Suprapubic skin (tissue), 4 donors: ENCODE measurements at regions not wholly inside any gene's neighbourhood (a gene's known extent, or its start where the extent isn't known, plus 50 kb on each side); places are given as distances from the start of the nearest gene placed in this dataset.

Source experiments
- DNase-seq, 2 donors: peaks; one replicate each; pipeline ENCODE4 v3.0.0-alpha.2; 2019; ENCODE audit warnings: low spot score in 2 of 2
- H3K27ac ChIP-seq: fragments of 200-600 bp; sonication (generic); one replicate; pipeline ENCODE4 v1.5.1; 2019
- H3K27me3 ChIP-seq: fragments of 200-600 bp; sonication (generic); one replicate; pipeline ENCODE4 v1.5.1; 2019
- H3K36me3 ChIP-seq: fragments of 200-600 bp; sonication (generic); one replicate; pipeline ENCODE4 v1.5.1; 2019
- H3K4me1 ChIP-seq: fragments of 200-600 bp; sonication (generic); one replicate; pipeline ENCODE4 v1.5.1; 2019
- H3K4me3 ChIP-seq: fragments of 200-600 bp; sonication (generic); one replicate; pipeline ENCODE4 v1.5.1; 2019; ENCODE audit warnings: mild to moderate bottlenecking
- H3K9me3 ChIP-seq: fragments of 200-600 bp; sonication (generic); one replicate; pipeline ENCODE4 v1.5.1; 2019
- EP300 ChIP-seq: sonication (generic); formaldehyde crosslinking; IDR thresholded peaks from one replicate; pipeline ENCODE4 v1.6.1; 2017; ENCODE audit warnings: antibody characterized with exemption
- POLR2A ChIP-seq, 2 donors: fragments of 450-650 bp; IDR thresholded peaks; one replicate each; pipeline ENCODE4 v1.6.1; 2017; ENCODE audit warnings: antibody characterized with exemption in 2 of 2, mild to moderate bottlenecking in 2 of 2, moderate library complexity in 2 of 2
- POLR2AphosphoS5 ChIP-seq, 3 donors: sonication (generic); formaldehyde crosslinking; IDR thresholded peaks; one replicate each; pipeline ENCODE4 v1.6.1; 2017; ENCODE audit warnings: antibody characterized with exemption in 3 of 3
- WGBS: methylation state at CpG from one replicate; pipeline ENCODE4 v1.1.5; 2018; 5-methylcytosine and 5-hydroxymethylcytosine counted together
- TF ChIP-seq, protein P1 (sequence below), 2 donors: fragments of 200-600 bp in 1 of 2; fragments of 450-650 bp in 1 of 2; sonication (generic) in 1 of 2; IDR thresholded peaks; one replicate each; pipeline ENCODE4 v1.5.1; 2016 to 2019; ENCODE audit warnings: antibody characterized with exemption in 2 of 2, mild to moderate bottlenecking in 1 of 2, moderate library complexity in 1 of 2

DNA sequence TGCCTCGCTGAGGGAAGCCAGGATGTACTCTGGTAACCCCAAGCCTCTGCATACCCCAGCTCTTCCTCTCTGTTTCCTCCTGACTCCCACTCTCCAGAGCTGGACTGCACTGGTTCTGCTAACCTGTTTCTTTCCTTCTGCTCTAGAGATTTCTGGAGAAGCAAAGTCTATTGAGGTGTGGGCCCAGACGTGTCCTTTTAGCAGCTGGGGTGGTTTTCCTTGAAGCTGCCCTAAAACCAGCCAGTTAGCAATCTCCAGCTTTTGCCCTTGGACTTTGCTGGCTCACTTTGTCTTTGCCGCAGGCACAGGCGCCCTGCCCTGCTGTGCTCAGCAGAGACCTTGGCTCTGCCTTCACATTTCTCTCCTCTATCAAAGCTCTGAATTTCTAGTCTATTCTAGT is 171.8 kb upstream of the IVNS1ABP start:
- peaks cover 25% of the 10 kb centered on the region for H3K4me1 ChIP-seq
- H3K4me3 ChIP-seq, result no peak overlapping the region
- H3K36me3 ChIP-seq, result no peaks in the 10 kb centered on the region
- H3K9me3 ChIP-seq, result no peaks in the 10 kb centered on the region
- H3K27me3 ChIP-seq, result no peaks in the 10 kb centered on the region
- peak overlapping the region; percentile 69 for H3K27ac ChIP-seq
- WGBS, result 29% methylated on average over 4 of the region's 4 CpGs
- TF ChIP-seq POLR2AphosphoS5 (IDR thresholded peaks at IDR 0.05) (no peak), POLR2A (IDR thresholded peaks at IDR 0.05) (no peak), EP300 (no peak)
- TF ChIP-seq, protein P1, sequence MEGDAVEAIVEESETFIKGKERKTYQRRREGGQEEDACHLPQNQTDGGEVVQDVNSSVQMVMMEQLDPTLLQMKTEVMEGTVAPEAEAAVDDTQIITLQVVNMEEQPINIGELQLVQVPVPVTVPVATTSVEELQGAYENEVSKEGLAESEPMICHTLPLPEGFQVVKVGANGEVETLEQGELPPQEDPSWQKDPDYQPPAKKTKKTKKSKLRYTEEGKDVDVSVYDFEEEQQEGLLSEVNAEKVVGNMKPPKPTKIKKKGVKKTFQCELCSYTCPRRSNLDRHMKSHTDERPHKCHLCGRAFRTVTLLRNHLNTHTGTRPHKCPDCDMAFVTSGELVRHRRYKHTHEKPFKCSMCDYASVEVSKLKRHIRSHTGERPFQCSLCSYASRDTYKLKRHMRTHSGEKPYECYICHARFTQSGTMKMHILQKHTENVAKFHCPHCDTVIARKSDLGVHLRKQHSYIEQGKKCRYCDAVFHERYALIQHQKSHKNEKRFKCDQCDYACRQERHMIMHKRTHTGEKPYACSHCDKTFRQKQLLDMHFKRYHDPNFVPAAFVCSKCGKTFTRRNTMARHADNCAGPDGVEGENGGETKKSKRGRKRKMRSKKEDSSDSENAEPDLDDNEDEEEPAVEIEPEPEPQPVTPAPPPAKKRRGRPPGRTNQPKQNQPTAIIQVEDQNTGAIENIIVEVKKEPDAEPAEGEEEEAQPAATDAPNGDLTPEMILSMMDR (IDR thresholded peaks at IDR 0.05), result no peak
- no peak for DNase-seq

DNA sequence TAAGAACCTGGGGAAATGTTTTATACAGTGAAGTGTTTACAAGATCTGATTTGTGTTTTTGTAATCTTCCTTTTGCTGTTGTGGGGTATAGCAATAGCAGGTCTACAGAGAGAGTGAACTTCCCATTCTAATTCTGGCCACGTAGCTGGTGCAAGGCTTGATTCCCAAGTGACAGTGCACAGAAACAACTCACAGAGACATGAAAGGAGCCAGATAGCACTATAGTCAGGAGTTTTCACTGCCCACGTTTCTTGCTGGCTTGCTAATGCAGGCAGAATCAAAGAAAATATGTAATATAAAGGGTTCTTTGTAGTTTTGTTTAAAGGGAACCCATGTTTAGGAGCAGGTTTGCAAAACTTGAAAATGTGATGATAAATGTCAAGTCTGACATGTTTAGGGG is 170.9 kb upstream of the IVNS1ABP start:
- TF ChIP-seq POLR2A (IDR thresholded peaks at IDR 0.05) (no peak), EP300 (no peak), POLR2AphosphoS5 (IDR thresholded peaks at IDR 0.05) (no peak)
- TF ChIP-seq, protein P1 (IDR thresholded peaks at IDR 0.05), result no peak
- H3K27ac ChIP-seq, result peak overlapping the region; percentile 69
- WGBS, result 46% methylated on average over 2 of the region's 2 CpGs

DNA sequence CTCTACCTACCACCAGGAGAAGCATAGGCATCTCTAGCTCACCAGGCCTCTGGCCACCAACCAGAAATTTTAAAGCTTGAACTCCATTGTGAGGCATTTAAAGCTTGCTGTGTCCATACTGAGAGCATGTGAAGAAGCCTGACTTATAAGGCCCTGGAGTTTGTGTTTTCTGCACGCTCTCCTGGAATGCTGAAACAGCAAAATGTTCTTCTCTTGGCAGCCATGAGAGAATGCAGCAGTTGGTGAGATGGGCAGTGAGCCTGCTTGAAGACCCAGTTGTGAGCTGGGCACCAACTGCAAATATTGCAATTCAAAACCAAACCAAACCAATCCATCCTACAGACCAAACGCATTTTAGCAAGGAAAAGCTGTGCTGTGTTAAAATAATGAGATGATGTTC is 170.0 kb upstream of the IVNS1ABP start:
- Histone ChIP-seq H3K9me3 (no peaks in the 10 kb centered on the region), H3K36me3 (no peaks in the 10 kb centered on the region), H3K27ac (no peak overlapping the region), H3K4me1 (peaks cover 28% of the 10 kb centered on the region), H3K27me3 (no peaks in the 10 kb centered on the region), H3K4me3 (no peak overlapping the region)
- TF ChIP-seq EP300, result no peak
- no peak for TF ChIP-seq POLR2A (IDR thresholded peaks at IDR 0.05)
- TF ChIP-seq, protein P1 (IDR thresholded peaks at IDR 0.05), result no peak
- TF ChIP-seq POLR2AphosphoS5 (IDR thresholded peaks at IDR 0.05), result no peak
- 81% methylated on average over 2 of the region's 2 CpGs for WGBS
- DNase-seq, result no peak

More for the DNA sequence above, 170.9 kb upstream of the IVNS1ABP start:
- DNase-seq, result no peak
- Histone ChIP-seq H3K4me3 (no peak overlapping the region), H3K36me3 (no peaks in the 10 kb centered on the region), H3K27me3 (no peaks in the 10 kb centered on the region), H3K4me1 (peaks cover 28% of the 10 kb centered on the region), H3K9me3 (no peaks in the 10 kb centered on the region)

DNA sequence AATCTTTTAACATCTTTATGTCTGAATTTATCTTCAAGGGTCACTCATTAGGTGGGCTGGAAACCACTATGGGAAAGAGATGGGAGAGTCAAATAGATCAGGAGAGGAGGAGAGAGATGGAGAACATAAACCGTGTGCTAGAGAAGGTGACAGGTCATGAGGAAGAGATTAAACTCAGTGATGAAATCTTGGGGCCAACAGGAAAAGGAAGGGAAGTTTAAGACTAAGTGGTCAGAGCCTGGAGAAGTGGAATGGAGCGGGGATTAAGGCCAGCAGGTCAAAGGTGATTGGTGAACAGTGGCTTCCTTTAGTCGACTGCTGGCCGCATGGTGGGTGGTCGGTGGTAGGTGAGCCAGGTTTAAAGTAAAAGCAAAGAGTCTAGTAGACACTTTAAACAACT is 169.3 kb upstream of the IVNS1ABP start:
- H3K4me3 ChIP-seq, result no peak overlapping the region
- no peaks in the 10 kb centered on the region for H3K36me3 ChIP-seq
- no peaks in the 10 kb centered on the region for H3K9me3 ChIP-seq
- DNase-seq, result no peak
- TF ChIP-seq POLR2AphosphoS5 (IDR thresholded peaks at IDR 0.05) (no peak), POLR2A (IDR thresholded peaks at IDR 0.05) (no peak), EP300 (no peak)
- TF ChIP-seq, protein P1 (IDR thresholded peaks at IDR 0.05), result no peak
- 70% methylated on average over 5 of the region's 5 CpGs for WGBS
- no peaks in the 10 kb centered on the region for H3K27me3 ChIP-seq
- peaks cover 28% of the 10 kb centered on the region for H3K4me1 ChIP-seq
- no peak overlapping the region for H3K27ac ChIP-seq

DNA sequence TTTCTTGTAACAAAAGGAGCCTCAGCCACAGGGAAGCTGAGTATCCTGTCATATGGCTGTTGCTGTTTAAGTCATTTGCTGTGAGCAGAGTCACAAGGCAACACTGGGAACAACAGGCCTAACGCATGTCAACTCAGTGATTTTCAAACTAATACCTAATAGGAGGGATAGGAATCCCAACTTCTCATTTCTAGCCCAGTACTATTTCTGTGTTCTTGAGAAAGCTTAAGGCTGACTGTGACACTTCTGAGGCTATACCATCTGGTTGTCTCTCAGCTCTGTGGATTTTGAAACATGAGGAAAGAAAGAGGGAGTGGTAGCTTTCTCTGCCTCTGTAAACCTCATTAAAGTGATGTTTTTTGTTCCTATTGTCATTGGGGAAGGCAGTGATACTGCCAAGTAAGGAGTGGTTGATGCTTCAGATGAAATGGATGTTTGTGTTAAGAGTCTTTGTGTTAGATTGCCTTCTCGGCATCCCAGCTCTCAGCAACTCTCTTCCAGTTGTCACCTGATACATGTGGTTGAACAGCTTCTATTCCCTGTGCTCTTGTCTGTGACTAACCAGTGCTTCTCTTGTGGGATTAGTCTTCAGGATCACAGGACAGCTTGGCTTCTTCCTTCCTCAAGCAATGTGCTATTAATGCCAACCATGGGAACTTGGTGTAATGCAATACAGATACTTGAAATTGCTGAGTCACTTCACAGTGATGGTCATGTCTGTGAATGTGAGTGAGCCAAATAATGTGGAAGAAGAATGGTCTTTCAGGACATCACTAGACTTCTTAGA is 166.8 kb upstream of the IVNS1ABP start:
- no peak for TF ChIP-seq POLR2A (IDR thresholded peaks at IDR 0.05)
- TF ChIP-seq POLR2AphosphoS5 (IDR thresholded peaks at IDR 0.05), result peak in 2 of 3 donors; percentile 58 to 74
- TF ChIP-seq EP300, result no peak
- TF ChIP-seq, protein P1 (IDR thresholded peaks at IDR 0.05), result no peak
- no peak for DNase-seq
- Histone ChIP-seq H3K4me1 (peaks cover 21% of the 10 kb centered on the region), H3K27ac (peak overlapping the region; percentile 34), H3K27me3 (no peaks in the 10 kb centered on the region), H3K36me3 (no peaks in the 10 kb centered on the region), H3K4me3 (no peak overlapping the region), H3K9me3 (no peaks in the 10 kb centered on the region)
- WGBS, result 58% methylated on average over 2 of the region's 2 CpGs
